GM12878 (cell line): ENCODE measurements at regions not wholly inside any gene's neighbourhood (a gene's known extent, or its start where the extent isn't known, plus 50 kb on each side); places are given as distances from the start of the nearest gene placed in this dataset.

Experiments
- CBX5 ChIP-seq: sonication (generic); IDR thresholded peaks from 2 replicates; pipeline ENCODE4 v1.6.1; 2016; ENCODE audit warnings: low read depth, moderate library complexity, mild to moderate bottlenecking, inconsistent platforms
- CREM ChIP-seq: IDR thresholded peaks from 2 replicates; pipeline ENCODE4 v1.6.1; 2014; ENCODE audit warnings: antibody characterized with exemption, low read depth
- CTCF ChIP-seq, 3 experiments: IDR thresholded peaks in 2 of 3; conservative IDR thresholded peaks in 1 of 3; 2 replicates each; pipeline ENCODE4 v1.5.1; 2011; ENCODE audit warnings: low read depth in 3 of 3, low read length in 3 of 3, mild to moderate bottlenecking in 3 of 3, control low read depth in 2 of 3, moderate library complexity in 2 of 3, inconsistent platforms in 1 of 3, mixed read lengths in 1 of 3; ENCODE audit not compliant: control insufficient read depth in 2 of 3, insufficient read depth in 1 of 3; ENCODE audit errors: extremely low read depth in 1 of 3
- E2F4 ChIP-seq: IDR thresholded peaks from 2 replicates; pipeline ENCODE4 v1.6.1; 2012; ENCODE audit warnings: low read depth, low read length, improper control_type of control experiment
- EZH2 ChIP-seq: IDR thresholded peaks from 2 replicates; pipeline ENCODE4 v1.6.1; 2012; ENCODE audit warnings: low read depth, mild to moderate bottlenecking, control low read depth, inconsistent platforms, low read length, borderline replicate concordance; ENCODE audit not compliant: control insufficient read depth
- NFYA ChIP-seq: IDR thresholded peaks from 2 replicates; pipeline ENCODE4 v1.6.1; 2011; ENCODE audit warnings: low read depth, mild to moderate bottlenecking, low read length, improper control_type of control experiment, borderline replicate concordance
- POLR2A ChIP-seq: IDR thresholded peaks from 2 replicates; pipeline ENCODE4 v1.6.1; 2011; ENCODE audit warnings: low read depth, mild to moderate bottlenecking, low read length
- REST ChIP-seq: IDR thresholded peaks from 2 replicates; pipeline ENCODE4 v1.6.1; 2012; ENCODE audit warnings: mild to moderate bottlenecking, low read depth, low read length
- TAF1 ChIP-seq: IDR thresholded peaks from 2 replicates; pipeline ENCODE4 v1.6.1; 2011; ENCODE audit warnings: mild to moderate bottlenecking, low read depth, low read length, borderline replicate concordance
- USF2 ChIP-seq: IDR thresholded peaks from 2 replicates; pipeline ENCODE4 v1.6.1; 2011; ENCODE audit warnings: low read depth, low read length, improper control_type of control experiment, borderline replicate concordance

GRCh38 chr6:156555116-156555515 lies 222.1 kb upstream of the ARID1B start:
- TF ChIP-seq POLR2A, result no peak
- no peak for TF ChIP-seq CREM
- TF ChIP-seq CBX5, result no peak
- no peak for TF ChIP-seq E2F4
- TF ChIP-seq REST, result no peak
- TF ChIP-seq TAF1, result no peak
- TF ChIP-seq NFYA, result no peak
- no peak for TF ChIP-seq EZH2
- TF ChIP-seq USF2, result no peak
- TF ChIP-seq CTCF (IDR thresholded peaks at IDR 0.05 in 2 of 3, conservative IDR thresholded peaks at IDR 0.05 in 1 of 3; ENCODE audit: control insufficient read depth in 2 of 3, extremely low read depth in 1 of 3, insufficient read depth in 1 of 3, low read depth in 3 of 3, low read length in 3 of 3), result no peak
